ENCODE measurements at regions not wholly inside any gene's neighbourhood (a gene's known extent, or its start where the extent isn't known, plus 50 kb on each side); places are given as distances from the start of the nearest gene placed in this dataset.

- Histone ChIP-seq H4K20me1 (ENCODE audit: control insufficient read depth, insufficient read depth, low read length, poor library complexity, severe bottlenecking) (no peaks in the 10 kb centered on the region), H3K9me3 (ENCODE audit: control extremely low read depth in 1 of 3, control insufficient read depth in 2 of 3, insufficient read depth in 1 of 3, low read length in 2 of 3) (no peaks in the 10 kb centered on the region), H3K79me2 (ENCODE audit: control insufficient read depth, insufficient read depth, low read length) (no peaks in the 10 kb centered on the region), H3K4me2 (replicated peaks; ENCODE audit: low read depth, low read length, poor library complexity, severe bottlenecking) (no peak overlapping the region), H3K4me3 (ENCODE audit: control extremely low read depth in 1 of 5, extremely low read depth in 1 of 5, insufficient read depth in 1 of 5, low read depth in 2 of 5, low read length in 4 of 5) (no peak overlapping the region), H2AFZ (ENCODE audit: insufficient read depth, low read depth, low read length, poor library complexity, severe bottlenecking) (no peak overlapping the region), H3K9ac (ENCODE audit: low read length) (no peak overlapping the region), H3K27ac (ENCODE audit: low read length in 2 of 2) (no peak overlapping the region), H3K36me3 (replicated peaks in 1 of 2; ENCODE audit: control extremely low read depth in 1 of 2, control insufficient read depth in 1 of 2, extremely low read depth in 1 of 2, insufficient read depth in 2 of 2, low read length in 1 of 2) (no peaks in the 10 kb centered on the region), H3K27me3 (replicated peaks in 1 of 4; ENCODE audit: control extremely low read depth in 1 of 4, control insufficient read depth in 3 of 4, insufficient read depth in 4 of 4, low read length in 3 of 4) (peaks cover 0 to 25% (median 4%) of the 10 kb centered on the region in 4 experiments), H3K4me1 (ENCODE audit: control insufficient read depth in 2 of 2, insufficient read depth in 2 of 2, low read length in 2 of 2) (no peaks in the 10 kb centered on the region)
- TF ChIP-seq, protein P1, sequence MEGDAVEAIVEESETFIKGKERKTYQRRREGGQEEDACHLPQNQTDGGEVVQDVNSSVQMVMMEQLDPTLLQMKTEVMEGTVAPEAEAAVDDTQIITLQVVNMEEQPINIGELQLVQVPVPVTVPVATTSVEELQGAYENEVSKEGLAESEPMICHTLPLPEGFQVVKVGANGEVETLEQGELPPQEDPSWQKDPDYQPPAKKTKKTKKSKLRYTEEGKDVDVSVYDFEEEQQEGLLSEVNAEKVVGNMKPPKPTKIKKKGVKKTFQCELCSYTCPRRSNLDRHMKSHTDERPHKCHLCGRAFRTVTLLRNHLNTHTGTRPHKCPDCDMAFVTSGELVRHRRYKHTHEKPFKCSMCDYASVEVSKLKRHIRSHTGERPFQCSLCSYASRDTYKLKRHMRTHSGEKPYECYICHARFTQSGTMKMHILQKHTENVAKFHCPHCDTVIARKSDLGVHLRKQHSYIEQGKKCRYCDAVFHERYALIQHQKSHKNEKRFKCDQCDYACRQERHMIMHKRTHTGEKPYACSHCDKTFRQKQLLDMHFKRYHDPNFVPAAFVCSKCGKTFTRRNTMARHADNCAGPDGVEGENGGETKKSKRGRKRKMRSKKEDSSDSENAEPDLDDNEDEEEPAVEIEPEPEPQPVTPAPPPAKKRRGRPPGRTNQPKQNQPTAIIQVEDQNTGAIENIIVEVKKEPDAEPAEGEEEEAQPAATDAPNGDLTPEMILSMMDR (IDR thresholded peaks at IDR 0.05): no peak
- no peak for TF ChIP-seq EZH2 (IDR thresholded peaks at IDR 0.05; ENCODE audit: borderline replicate concordance, insufficient read depth, low read depth, low read length, poor library complexity, severe bottlenecking)
- ChIA-PET POLR2A (no interaction called here), CTCF (no interaction called here)
- H3K27ac Mint-ChIP-seq: no peak overlapping the region
- ATAC-seq (ENCODE audit: low read depth): no peak
- peaks cover 58% of the 10 kb centered on the region for H3K27me3 Mint-ChIP-seq
- H3K4me1 Mint-ChIP-seq: no peaks in the 10 kb centered on the region
- no peak for DNase-seq
- intact Hi-C loops (cut with micrococcal nuclease): no loop called here
- H3K4me3 Mint-ChIP-seq: no peak overlapping the region
- H3K9me3 Mint-ChIP-seq (ENCODE audit: insufficient read depth): no peaks in the 10 kb centered on the region
- WGBS (ENCODE audit: insufficient coverage): 100% methylated on average over 1 of the region's 3 CpGs
These were observed 197.0 kb upstream of the ZMIZ1 start for GRCh38 chr10:78871796-78872195.

DNA sequence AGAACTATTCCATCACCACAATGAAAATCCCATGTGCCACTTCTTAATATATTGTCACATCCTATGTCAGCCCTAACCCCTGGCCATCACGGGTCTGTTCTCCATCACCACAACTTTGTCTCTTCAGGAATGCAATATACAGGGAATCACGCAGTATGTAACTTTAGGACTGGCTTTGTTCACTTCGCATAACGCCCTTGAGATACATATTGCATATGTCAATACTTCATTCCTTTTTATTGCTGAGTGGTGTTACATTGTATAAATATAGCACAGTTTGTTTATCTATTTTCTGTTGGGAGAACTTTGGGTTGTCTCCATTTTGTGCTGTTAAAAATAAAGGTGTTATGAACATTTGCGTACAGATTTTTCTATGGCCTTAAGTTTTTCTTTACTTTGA is 195.4 kb upstream of the ZMIZ1 start:
- ATAC-seq (ENCODE audit: low read depth) (no peak), DNase-seq (no peak)
- intact Hi-C loops (cut with micrococcal nuclease): no loop called here
- Histone ChIP-seq H3K9ac (ENCODE audit: low read length) (no peak overlapping the region), H3K4me2 (replicated peaks; ENCODE audit: low read depth, low read length, poor library complexity, severe bottlenecking) (no peak overlapping the region), H2AFZ (ENCODE audit: insufficient read depth, low read depth, low read length, poor library complexity, severe bottlenecking) (no peak overlapping the region), H3K9me3 (ENCODE audit: control extremely low read depth in 1 of 3, control insufficient read depth in 2 of 3, insufficient read depth in 1 of 3, low read length in 2 of 3) (peaks cover 0 to 4% (median 0%) of the 10 kb centered on the region in 3 donors), H3K27ac (ENCODE audit: low read length in 2 of 2) (no peak overlapping the region), H3K79me2 (ENCODE audit: control insufficient read depth, insufficient read depth, low read length) (no peaks in the 10 kb centered on the region), H3K36me3 (replicated peaks in 1 of 2; ENCODE audit: control extremely low read depth in 1 of 2, control insufficient read depth in 1 of 2, extremely low read depth in 1 of 2, insufficient read depth in 2 of 2, low read length in 1 of 2) (no peaks in the 10 kb centered on the region), H4K20me1 (ENCODE audit: control insufficient read depth, insufficient read depth, low read length, poor library complexity, severe bottlenecking) (no peaks in the 10 kb centered on the region), H3K4me3 (ENCODE audit: control extremely low read depth in 1 of 5, extremely low read depth in 1 of 5, insufficient read depth in 1 of 5, low read depth in 2 of 5, low read length in 4 of 5) (no peak overlapping the region), H3K4me1 (ENCODE audit: control insufficient read depth in 2 of 2, insufficient read depth in 2 of 2, low read length in 2 of 2) (no peaks in the 10 kb centered on the region), H3K27me3 (replicated peaks in 1 of 4; ENCODE audit: control extremely low read depth in 1 of 4, control insufficient read depth in 3 of 4, insufficient read depth in 4 of 4, low read length in 3 of 4) (peaks cover 0 to 25% (median 4%) of the 10 kb centered on the region in 4 experiments)
- Mint-ChIP-seq H3K27ac (no peak overlapping the region), H3K4me3 (no peak overlapping the region), H3K9me3 (ENCODE audit: insufficient read depth) (peaks cover 2% of the 10 kb centered on the region), H3K4me1 (no peaks in the 10 kb centered on the region), H3K27me3 (peaks cover 58% of the 10 kb centered on the region)
- ChIA-PET POLR2A (no interaction called here), CTCF (no interaction called here)
- TF ChIP-seq EZH2 (IDR thresholded peaks at IDR 0.05; ENCODE audit: borderline replicate concordance, insufficient read depth, low read depth, low read length, poor library complexity, severe bottlenecking): no peak
- TF ChIP-seq, protein P1 (IDR thresholded peaks at IDR 0.05): no peak
- whole genome bisulfite sequencing (ENCODE audit: insufficient coverage): 92% methylated on average over 2 of the region's 5 CpGs
